IMR-90 (cell line): ENCODE measurements at regions not wholly inside any gene's neighbourhood (a gene's known extent, or its start where the extent isn't known, plus 50 kb on each side); places are given as distances from the start of the nearest gene placed in this dataset.

Experiments
- CEBPB ChIP-seq: IDR thresholded peaks from 2 replicates; pipeline ENCODE4 v1.6.1; 2012; ENCODE audit warnings: low read depth, low read length, improper control_type of control experiment
- CHD1 ChIP-seq: IDR thresholded peaks from 2 replicates; pipeline ENCODE4 v1.6.1; 2012; ENCODE audit warnings: low read depth, low read length, improper control_type of control experiment
- CTCF ChIP-seq: conservative IDR thresholded peaks from 2 replicates; pipeline ENCODE4 v1.5.1; 2012; ENCODE audit warnings: mild to moderate bottlenecking, low read depth, low read length, improper control_type of control experiment
- ELK1 ChIP-seq: fragments of 150-350 bp; IDR thresholded peaks from 2 replicates; pipeline ENCODE4 v1.6.1; 2016; ENCODE audit warnings: low read depth, mild to moderate bottlenecking, low read length, moderate library complexity, borderline replicate concordance
- MXI1 ChIP-seq: IDR thresholded peaks from 2 replicates; pipeline ENCODE4 v1.6.1; 2012; ENCODE audit warnings: low read depth, mild to moderate bottlenecking, low read length, moderate library complexity, borderline replicate concordance
- POLR2A ChIP-seq: IDR thresholded peaks from 2 replicates; pipeline ENCODE4 v1.6.1; 2012; ENCODE audit warnings: mild to moderate bottlenecking, low read depth, low read length
- USF2 ChIP-seq: fragments of 150-350 bp; IDR thresholded peaks from 2 replicates; pipeline ENCODE4 v1.6.1; 2017; ENCODE audit warnings: mild to moderate bottlenecking, antibody characterized with exemption, low read length, low read depth

- TF ChIP-seq CTCF (no peak), POLR2A (no peak), CEBPB (no peak), CHD1 (no peak), ELK1 (no peak), USF2 (no peak), MXI1 (no peak)
These were observed 123.7 kb downstream of the TFCP2L1 start for GRCh38 chr2:121161272-121161671.
